Heart left ventricle (tissue), 16 donors: ENCODE measurements at regions not wholly inside any gene's neighbourhood (a gene's known extent, or its start where the extent isn't known, plus 50 kb on each side); places are given as distances from the start of the nearest gene placed in this dataset.

ENCODE experiments used
- ATAC-seq, 4 donors: fragments of 200-7000 bp; cut with Tn5 transposase; one replicate each; pipeline ENCODE4 v1.9.1; 2020 to 2022; ENCODE audit warnings: moderate library complexity in 4 of 4, mild to moderate bottlenecking in 3 of 4, moderate number of reproducible peaks in 1 of 4
- DNase-seq, 5 donors: peaks; one replicate each; pipeline ENCODE4 v3.0.0-alpha.2; 2020
- H3K27ac ChIP-seq, 12 donors: fragments of 200-600 bp; sonication (generic) in 4 of 12; one replicate each; pipeline versions ENCODE4 v1.5.0 to v1.8.0; 2016 to 2022; ENCODE audit warnings: mild to moderate bottlenecking in 2 of 12
- H3K27me3 ChIP-seq, 9 donors: fragments of 200-600 bp; sonication (generic) in 2 of 9; one replicate each; pipeline versions ENCODE4 v1.5.1 to v1.8.0; 2016 to 2022; ENCODE audit warnings: mild to moderate bottlenecking in 3 of 9
- H3K36me3 ChIP-seq, 9 donors: fragments of 200-600 bp; sonication (generic) in 2 of 9; one replicate each; pipeline versions ENCODE4 v1.5.0 to v1.8.0; 2018 to 2022; ENCODE audit warnings: mild to moderate bottlenecking in 2 of 9
- H3K4me1 ChIP-seq, 12 donors: fragments of 200-600 bp; sonication (generic) in 4 of 12; one replicate each; pipeline versions ENCODE4 v1.5.0 to v1.8.0; 2016 to 2022; ENCODE audit warnings: mild to moderate bottlenecking in 3 of 12
- H3K4me3 ChIP-seq, 12 donors: fragments of 200-600 bp; sonication (generic) in 4 of 12; one replicate each; pipeline versions ENCODE4 v1.5.0 to v1.8.0; 2017 to 2022; ENCODE audit warnings: mild to moderate bottlenecking in 9 of 12, moderate library complexity in 4 of 12
- H3K9me3 ChIP-seq, 12 donors: fragments of 200-600 bp; sonication (generic) in 4 of 12; one replicate each; pipeline versions ENCODE4 v1.5.0 to v1.8.0; 2016 to 2022; ENCODE audit warnings: mild to moderate bottlenecking in 1 of 12
- CTCF ChIP-seq, 12 donors: fragments of 200-600 bp; sonication (generic) in 4 of 12; IDR thresholded peaks; one replicate each; pipeline versions ENCODE4 v1.5.0 to v1.8.0; 2018 to 2022; ENCODE audit warnings: antibody characterized with exemption in 12 of 12, mild to moderate bottlenecking in 5 of 12
- POLR2A ChIP-seq, 2 donors: fragments of 450-650 bp; IDR thresholded peaks; one replicate each; pipeline ENCODE4 v1.6.1; 2017; ENCODE audit warnings: antibody characterized with exemption in 2 of 2, mild to moderate bottlenecking in 2 of 2, moderate library complexity in 2 of 2
- WGBS, 4 donors: extraction: QIAGEN DNeasy Blood & Tissue Kit in 2 of 4; methylation state at CpG; one replicate each; pipeline versions ENCODE4 v1.1.5 to v1.1.7; 2013 to 2018; 5-methylcytosine and 5-hydroxymethylcytosine counted together
- intact Hi-C, 10 donors: fragments of 100-400 bp; cut with DNase I; formaldehyde crosslinking; loops; one replicate each; pipeline versions ENCODE4 v1.11.1 to v1.14.2; 2022
- donor health status: ischemic (EF 13 %, LVEDD 7.1; RV severe dilation, severe dysfunction).
- donor health status: healthy with polysubstance abuse.
- donor health status: DM: no; HTN: yes; CAD: no.
- donor health status: DM: no; HTN: no; CAD: no.
- donor health status: ischemic (EF 25% LVEDD 6.9; RV normal size, moderate dysfunction).
- donor health status: ischemic (EF 25% LVEDD 5.7; RV mildly dilated, moderate dysfunction).
- donor health status: healthy.
- donor health status: DM: yes; HTN: yes; CAD: no.
- donor health status: ischemic (EF 35%, LVEDD 5.7; RV mildly dilated, moderate dysfunction).
- donor health status: nonischemic (EF 11% LVEDD 7.7; RV severe dilation, severe dysfunction).
- donor health status: DM: yes; HTN: yes; CAD: no.
- donor health status: PGD.
- donor health status: ischemic (EF 29% LVEDD 5.4; RV normal size, mild dysfunction).
- donor health status: nonischemic (EF 23%, LVEDD 6.1; RV moderate dilation, normal function).

- no peaks in the 10 kb centered on the region for H3K4me1 ChIP-seq
These were observed 736.3 kb downstream of the TAF11L14 start for GRCh38 chr5:18370531-18370930.

GRCh38 chr5:18375641-18376040 lies 741.4 kb downstream of the TAF11L14 start:
- no peak for TF ChIP-seq CTCF (IDR thresholded peaks at IDR 0.05)
- TF ChIP-seq POLR2A (IDR thresholded peaks at IDR 0.05), result no peak
- Histone ChIP-seq H3K27me3 (no peaks in the 10 kb centered on the region), H3K4me3 (no peak overlapping the region), H3K9me3 (no peaks in the 10 kb centered on the region), H3K36me3 (no peaks in the 10 kb centered on the region), H3K27ac (no peak overlapping the region), H3K4me1 (no peaks in the 10 kb centered on the region)
- no peak for DNase-seq
- intact Hi-C loops, result no loop called here
- no peak for ATAC-seq
- 34 to 55% (median 47%) methylated on average over 2 of the region's 2 CpGs for WGBS, 4 donors

More at GRCh38 chr5:18370531-18370930, 736.3 kb downstream of the TAF11L14 start:
- ATAC-seq (no peak), DNase-seq (no peak)
- Histone ChIP-seq H3K4me3 (no peak overlapping the region), H3K9me3 (no peaks in the 10 kb centered on the region), H3K27me3 (no peaks in the 10 kb centered on the region), H3K27ac (no peak overlapping the region), H3K36me3 (no peaks in the 10 kb centered on the region)
- intact Hi-C loops, result no loop called here
- TF ChIP-seq CTCF (IDR thresholded peaks at IDR 0.05), result no peak
- TF ChIP-seq POLR2A (IDR thresholded peaks at IDR 0.05), result no peak
- WGBS, 4 donors, result 33 to 70% (median 45%) methylated on average over 3 of the region's 3 CpGs

- no peaks in the 10 kb centered on the region for H3K9me3 ChIP-seq
- no peaks in the 10 kb centered on the region for H3K27me3 ChIP-seq
- no peaks in the 10 kb centered on the region for H3K4me1 ChIP-seq
- no peaks in the 10 kb centered on the region for H3K36me3 ChIP-seq
- WGBS, 4 donors, result 82 to 89% (median 87%) methylated on average over 2 of the region's 2 CpGs
- intact Hi-C loops, result no loop called here
- DNase-seq (no peak), ATAC-seq (no peak)
- H3K27ac ChIP-seq, result no peak overlapping the region
- TF ChIP-seq POLR2A (IDR thresholded peaks at IDR 0.05) (no peak), CTCF (IDR thresholded peaks at IDR 0.05) (no peak)
- no peak overlapping the region for H3K4me3 ChIP-seq
These were observed 743.8 kb downstream of the TAF11L14 start for GRCh38 chr5:18378066-18378465.

GRCh38 chr5:18379189-18379588 lies 744.9 kb downstream of the TAF11L14 start:
- WGBS, 4 donors, result 0 to 67% (median 38%) methylated on average over 1 of the region's 1 CpG
- intact Hi-C loops, result no loop called here

More at GRCh38 chr5:18379189-18379588, 744.9 kb downstream of the TAF11L14 start:
- TF ChIP-seq POLR2A (IDR thresholded peaks at IDR 0.05) (no peak), CTCF (IDR thresholded peaks at IDR 0.05) (no peak)
- Histone ChIP-seq H3K27ac (no peak overlapping the region), H3K4me1 (no peaks in the 10 kb centered on the region), H3K36me3 (no peaks in the 10 kb centered on the region), H3K4me3 (no peak overlapping the region), H3K27me3 (no peaks in the 10 kb centered on the region), H3K9me3 (no peaks in the 10 kb centered on the region)
- DNase-seq (no peak), ATAC-seq (no peak)
